ENCODE measurements at regions not wholly inside any gene's neighbourhood (a gene's known extent, or its start where the extent isn't known, plus 50 kb on each side); places are given as distances from the start of the nearest gene placed in this dataset.

DNA sequence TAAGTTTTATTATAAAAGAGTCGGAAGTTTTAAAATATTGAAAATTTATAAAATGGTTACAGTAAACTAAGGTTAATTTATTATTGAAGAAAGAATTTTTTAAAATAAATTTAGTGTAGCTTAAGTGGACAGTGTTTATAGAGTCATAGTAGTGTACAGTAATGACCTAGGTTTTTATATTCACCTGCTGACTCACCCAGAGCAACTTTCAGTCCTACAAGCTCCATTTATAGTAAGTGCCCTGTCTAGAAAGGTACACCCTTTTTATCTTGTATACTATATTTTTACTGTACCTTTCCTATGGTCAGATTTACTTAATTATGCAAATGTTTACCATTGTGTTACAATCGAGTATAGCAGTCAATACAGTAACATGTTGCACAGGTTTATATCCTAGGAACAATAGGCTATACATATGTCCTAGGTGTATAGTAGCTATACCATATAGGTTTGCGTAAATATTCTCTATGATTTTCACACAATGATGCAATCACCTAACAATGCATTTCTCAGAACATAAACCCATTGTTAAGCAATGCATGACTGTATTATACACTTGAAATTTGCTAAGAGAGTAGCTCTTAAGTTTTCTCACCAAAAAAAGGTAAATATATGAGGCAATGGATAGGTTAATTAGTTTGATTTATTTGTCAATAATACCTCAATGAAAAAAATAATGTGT, 106.9 kb upstream of the CD96 start:
- POLR2A ChIA-PET (ENCODE audit: partially characterized antibody): no interaction called here
- Histone ChIP-seq H2BK12ac (ENCODE audit: low read depth, low read length) (no peak overlapping the region), H2AK5ac (ENCODE audit: low read depth, low read length) (no peak overlapping the region), H3K18ac (ENCODE audit: extremely low read depth, low read length) (no peak overlapping the region), H3K79me1 (ENCODE audit: low read depth, low read length) (no peaks in the 10 kb centered on the region), H3K9me3 (ENCODE audit: insufficient read depth in 2 of 2, low read depth in 1 of 2, low read length in 1 of 2) (no peaks in the 10 kb centered on the region), H2BK15ac (ENCODE audit: low read length) (no peak overlapping the region), H4K5ac (ENCODE audit: insufficient read length, low read depth, low read length) (no peak overlapping the region), H3K79me2 (ENCODE audit: control insufficient read depth in 1 of 2, insufficient read depth in 2 of 2, low read length in 2 of 2) (no peaks in the 10 kb centered on the region), H2AFZ (ENCODE audit: low read length) (no peak overlapping the region), H2BK5ac (ENCODE audit: low read depth, low read length) (no peak overlapping the region), H3K14ac (ENCODE audit: insufficient read length) (no peak overlapping the region), H3K27me3 (replicated peaks in 1 of 4; ENCODE audit: control insufficient read depth in 3 of 4, extremely low read depth in 1 of 4, insufficient read depth in 3 of 4, low read length in 3 of 4) (no peaks in the 10 kb centered on the region), H2BK120ac (replicated peaks; ENCODE audit: low read depth, low read length) (no peak overlapping the region), H3K56ac (replicated peaks; ENCODE audit: insufficient read length, low read depth, low read length) (no peak overlapping the region), H3K36me3 (ENCODE audit: control insufficient read depth in 2 of 4, insufficient read depth in 4 of 4, low read length in 3 of 4) (no peaks in the 10 kb centered on the region), H3K4ac (replicated peaks; ENCODE audit: insufficient read length, low read depth, low read length) (no peak overlapping the region), H3K4me1 (replicated peaks in 1 of 4; ENCODE audit: control insufficient read depth in 3 of 4, insufficient read depth in 4 of 4, low read length in 3 of 4) (no peaks in the 10 kb centered on the region), H3K23me2 (ENCODE audit: low read depth, low read length) (no peaks in the 10 kb centered on the region), H4K20me1 (replicated peaks in 1 of 2; ENCODE audit: control insufficient read depth in 1 of 2, insufficient read depth in 2 of 2, low read length in 2 of 2) (no peaks in the 10 kb centered on the region), H4K8ac (ENCODE audit: extremely low read depth, insufficient read depth, low read length) (no peak overlapping the region), H3K9ac (replicated peaks in 1 of 4; ENCODE audit: extremely low read depth in 1 of 4, low read depth in 3 of 4, low read length in 3 of 4) (no peak overlapping the region), H3K4me2 (ENCODE audit: insufficient read depth in 1 of 2, low read depth in 2 of 2, low read length in 2 of 2) (no peak overlapping the region), H2BK20ac (ENCODE audit: low read length) (no peak overlapping the region), H3K23ac (ENCODE audit: insufficient read length) (no peak overlapping the region), H4K91ac (replicated peaks; ENCODE audit: insufficient read length, low read length) (no peak overlapping the region), H3K4me3 (ENCODE audit: extremely low read depth in 1 of 4, insufficient read depth in 2 of 4, low read depth in 3 of 4, low read length in 4 of 4) (no peak overlapping the region), H3K27ac (ENCODE audit: low read depth, low read length) (no peak overlapping the region)
- CTCF ChIA-PET (ENCODE audit: partially characterized antibody): interaction anchor here (1.1 kb wide), 1 partner anchor 13 kb away, joined by 3 read pairs; no protein-coding TSS in a partner anchor
- 90 to 100% methylated on average over 1 to 3 of the region's 3 CpGs for WGBS, 2 experiments (ENCODE audit: extremely low coverage in 1 of 2, insufficient coverage in 1 of 2, insufficient read length in 1 of 2, insufficient replicate concordance in 2 of 2, low coverage in 1 of 2, low lambda C conversion rate in 2 of 2, missing lambda C conversion rate in 1 of 2)
- DNase-seq (ENCODE audit: low read depth in 1 of 2, low spot score in 2 of 2): no peak
- no peak for FAIRE-seq
- TF ChIP-seq SIRT6 (IDR thresholded peaks at IDR 0.05; ENCODE audit: low read length) (no peak), CEBPB (IDR thresholded peaks at IDR 0.05; ENCODE audit: low read depth, low read length) (no peak), TAF7 (optimal IDR thresholded peaks at IDR 0.05; ENCODE audit: borderline replicate concordance, low read depth, low read length) (no peak), MAFK (IDR thresholded peaks at IDR 0.05; ENCODE audit: low read depth, low read length) (no peak), ASH2L (IDR thresholded peaks at IDR 0.05; ENCODE audit: low read length) (no peak), BACH1 (IDR thresholded peaks at IDR 0.05; ENCODE audit: low read length) (no peak), BRCA1 (IDR thresholded peaks at IDR 0.05; ENCODE audit: low read depth, low read length) (no peak), SRF (IDR thresholded peaks at IDR 0.05; ENCODE audit: low read depth, low read length) (no peak), CHD2 (IDR thresholded peaks at IDR 0.05; ENCODE audit: low read length) (no peak), EP300 (IDR thresholded peaks at IDR 0.05; ENCODE audit: borderline replicate concordance in 1 of 2, low read depth in 2 of 2, low read length in 2 of 2) (no peak), NRF1 (IDR thresholded peaks at IDR 0.05; ENCODE audit: low read depth, low read length) (no peak), FOSL1 (IDR thresholded peaks at IDR 0.05; ENCODE audit: insufficient read depth, low read depth, low read length) (no peak), POU5F1 (IDR thresholded peaks at IDR 0.05; ENCODE audit: low read depth, low read length) (no peak), CBX5 (IDR thresholded peaks at IDR 0.05; ENCODE audit: low read depth, low read length) (no peak), TAF1 (IDR thresholded peaks at IDR 0.05; ENCODE audit: low read depth, low read length) (no peak), BCL11A (IDR thresholded peaks at IDR 0.05; ENCODE audit: low read depth in 2 of 2, low read length in 2 of 2) (no peak)

Data from H1 (cell line).